ENCODE measurements at regions not wholly inside any gene's neighbourhood (a gene's known extent, or its start where the extent isn't known, plus 50 kb on each side); places are given as distances from the start of the nearest gene placed in this dataset.
A peak's percentile ranks its signal among the peaks of the same experiment; 100 is the strongest.

- FAIRE-seq: no peak
- no peak for TF ChIP-seq TAF1 (IDR thresholded peaks at IDR 0.05; ENCODE audit: borderline replicate concordance, low read depth, low read length)
- TF ChIP-seq POLR2A (IDR thresholded peaks at IDR 0.05; ENCODE audit: low read depth, low read length): no peak
- no peak for TF ChIP-seq POLR2AphosphoS5 (IDR thresholded peaks at IDR 0.05; ENCODE audit: low read depth, low read length)
- no peak for DNase-seq (ENCODE audit: insufficient read length)
Observed at GRCh38 chr12:23043646-23044045, 418.7 kb downstream of the ETNK1 start.

- FAIRE-seq (no peak), DNase-seq (ENCODE audit: insufficient read length) (no peak)
- no peak for TF ChIP-seq POLR2A (IDR thresholded peaks at IDR 0.05; ENCODE audit: low read depth, low read length)
- no peak for TF ChIP-seq POLR2AphosphoS5 (IDR thresholded peaks at IDR 0.05; ENCODE audit: low read depth, low read length)
- TF ChIP-seq TAF1 (IDR thresholded peaks at IDR 0.05; ENCODE audit: borderline replicate concordance, low read depth, low read length): no peak
Observed at GRCh38 chr12:23049180-23049579, 424.2 kb downstream of the ETNK1 start.

GRCh38 chr12:23055004-23055403 lies 430.0 kb downstream of the ETNK1 start:
- TF ChIP-seq TAF1 (IDR thresholded peaks at IDR 0.05; ENCODE audit: borderline replicate concordance, low read depth, low read length) (no peak), POLR2A (IDR thresholded peaks at IDR 0.05; ENCODE audit: low read depth, low read length) (no peak), POLR2AphosphoS5 (IDR thresholded peaks at IDR 0.05; ENCODE audit: low read depth, low read length) (no peak)
- DNase-seq (ENCODE audit: insufficient read length) (no peak), FAIRE-seq (peak; percentile 72)

GRCh38 chr12:23057571-23057970 lies 432.6 kb downstream of the ETNK1 start:
- DNase-seq (ENCODE audit: insufficient read length) (no peak), FAIRE-seq (no peak)
- TF ChIP-seq POLR2A (IDR thresholded peaks at IDR 0.05; ENCODE audit: low read depth, low read length): no peak
- TF ChIP-seq TAF1 (IDR thresholded peaks at IDR 0.05; ENCODE audit: borderline replicate concordance, low read depth, low read length): no peak
- no peak for TF ChIP-seq POLR2AphosphoS5 (IDR thresholded peaks at IDR 0.05; ENCODE audit: low read depth, low read length)

GRCh38 chr12:23060161-23060560 lies 435.2 kb downstream of the ETNK1 start:
- TF ChIP-seq TAF1 (IDR thresholded peaks at IDR 0.05; ENCODE audit: borderline replicate concordance, low read depth, low read length) (no peak), POLR2A (IDR thresholded peaks at IDR 0.05; ENCODE audit: low read depth, low read length) (no peak), POLR2AphosphoS5 (IDR thresholded peaks at IDR 0.05; ENCODE audit: low read depth, low read length) (no peak)
- DNase-seq (ENCODE audit: insufficient read length): no peak
- FAIRE-seq: no peak

- no peak for DNase-seq (ENCODE audit: insufficient read length)
- no peak for TF ChIP-seq POLR2AphosphoS5 (IDR thresholded peaks at IDR 0.05; ENCODE audit: low read depth, low read length)
- no peak for TF ChIP-seq POLR2A (IDR thresholded peaks at IDR 0.05; ENCODE audit: low read depth, low read length)
- TF ChIP-seq TAF1 (IDR thresholded peaks at IDR 0.05; ENCODE audit: borderline replicate concordance, low read depth, low read length): no peak
- no peak for FAIRE-seq
Observed at GRCh38 chr12:23063206-23063605, 438.2 kb downstream of the ETNK1 start.

- FAIRE-seq (no peak), DNase-seq (ENCODE audit: insufficient read length) (no peak)
- no peak for TF ChIP-seq POLR2A (IDR thresholded peaks at IDR 0.05; ENCODE audit: low read depth, low read length)
- no peak for TF ChIP-seq POLR2AphosphoS5 (IDR thresholded peaks at IDR 0.05; ENCODE audit: low read depth, low read length)
Observed at GRCh38 chr12:23066095-23066494, 441.1 kb downstream of the ETNK1 start.

GRCh38 chr12:23083267-23083666 lies 458.3 kb downstream of the ETNK1 start:
- no peak for DNase-seq (ENCODE audit: insufficient read length)
- no peak for FAIRE-seq
- TF ChIP-seq TAF1 (IDR thresholded peaks at IDR 0.05; ENCODE audit: borderline replicate concordance, low read depth, low read length) (no peak), POLR2AphosphoS5 (IDR thresholded peaks at IDR 0.05; ENCODE audit: low read depth, low read length) (no peak), POLR2A (IDR thresholded peaks at IDR 0.05; ENCODE audit: low read depth, low read length) (no peak)

- FAIRE-seq (no peak), DNase-seq (ENCODE audit: insufficient read length) (no peak)
- TF ChIP-seq POLR2A (IDR thresholded peaks at IDR 0.05; ENCODE audit: low read depth, low read length) (no peak), POLR2AphosphoS5 (IDR thresholded peaks at IDR 0.05; ENCODE audit: low read depth, low read length) (no peak), TAF1 (IDR thresholded peaks at IDR 0.05; ENCODE audit: borderline replicate concordance, low read depth, low read length) (no peak)
Observed at GRCh38 chr12:23084236-23084995, 459.4 kb downstream of the ETNK1 start.

GRCh38 chr12:23088594-23088993 lies 463.6 kb downstream of the ETNK1 start:
- no peak for TF ChIP-seq TAF1 (IDR thresholded peaks at IDR 0.05; ENCODE audit: borderline replicate concordance, low read depth, low read length)
- TF ChIP-seq POLR2A (IDR thresholded peaks at IDR 0.05; ENCODE audit: low read depth, low read length): no peak
- TF ChIP-seq POLR2AphosphoS5 (IDR thresholded peaks at IDR 0.05; ENCODE audit: low read depth, low read length): no peak
- DNase-seq (ENCODE audit: insufficient read length): no peak
- FAIRE-seq: no peak

- no peak for DNase-seq (ENCODE audit: insufficient read length)
- no peak for TF ChIP-seq POLR2A (IDR thresholded peaks at IDR 0.05; ENCODE audit: low read depth, low read length)
- no peak for TF ChIP-seq POLR2AphosphoS5 (IDR thresholded peaks at IDR 0.05; ENCODE audit: low read depth, low read length)
- TF ChIP-seq TAF1 (IDR thresholded peaks at IDR 0.05; ENCODE audit: borderline replicate concordance, low read depth, low read length): no peak
- FAIRE-seq: no peak
Observed at GRCh38 chr12:23093488-23093887, 468.5 kb downstream of the ETNK1 start.

- TF ChIP-seq TAF1 (IDR thresholded peaks at IDR 0.05; ENCODE audit: borderline replicate concordance, low read depth, low read length) (no peak), POLR2A (IDR thresholded peaks at IDR 0.05; ENCODE audit: low read depth, low read length) (no peak), POLR2AphosphoS5 (IDR thresholded peaks at IDR 0.05; ENCODE audit: low read depth, low read length) (no peak)
- DNase-seq (ENCODE audit: insufficient read length): no peak
- no peak for FAIRE-seq
Observed at GRCh38 chr12:23096321-23096720, 471.4 kb downstream of the ETNK1 start.
